ENCODE measurements at regions not wholly inside any gene's neighbourhood (a gene's known extent, or its start where the extent isn't known, plus 50 kb on each side); places are given as distances from the start of the nearest gene placed in this dataset.

GRCh38 chr2:13504808-13505207 is 788.1 kb downstream of the TRIB2 start:
- no peak for TF ChIP-seq EZH2phosphoT487 (IDR thresholded peaks at IDR 0.05; ENCODE audit: insufficient read depth, low read depth)
- TF ChIP-seq EZH2 (IDR thresholded peaks at IDR 0.05; ENCODE audit: insufficient read depth, poor library complexity, severe bottlenecking): no peak

All from GM23248 (cell line).